Transverse colon (tissue), 4 donors: ENCODE measurements at regions not wholly inside any gene's neighbourhood (a gene's known extent, or its start where the extent isn't known, plus 50 kb on each side); places are given as distances from the start of the nearest gene placed in this dataset.

Source experiments
- DNase-seq: peaks from one replicate; pipeline ENCODE4 v3.0.0-alpha.2; 2019
- H3K27ac ChIP-seq, 4 donors: fragments of 200-600 bp; sonication (generic); 2 replicates each; pipeline ENCODE4 v1.5.1; 2016 to 2018; ENCODE audit warnings: inconsistent platforms in 4 of 4
- H3K27me3 ChIP-seq: fragments of 200-600 bp; sonication (generic); 2 replicates; pipeline ENCODE4 v1.5.1; 2017; ENCODE audit warnings: inconsistent platforms
- H3K36me3 ChIP-seq, 4 donors: fragments of 200-600 bp; sonication (generic); 2 replicates each; pipeline ENCODE4 v1.5.1; 2017 to 2019; ENCODE audit warnings: inconsistent platforms in 4 of 4
- H3K4me1 ChIP-seq, 4 donors: fragments of 200-600 bp; sonication (generic); 2 replicates each; pipeline ENCODE4 v1.5.1; 2017 to 2020; ENCODE audit warnings: inconsistent platforms in 4 of 4
- H3K4me3 ChIP-seq, 4 donors: fragments of 200-600 bp; sonication (generic); 1 replicate in 1 of 4; 2 replicates in 3 of 4; pipeline versions ENCODE4 v1.5.1 to v1.6.1; 2017 to 2019; ENCODE audit warnings: inconsistent platforms in 4 of 4
- H3K9me3 ChIP-seq, 2 donors: fragments of 200-600 bp; sonication (generic); 2 replicates each; pipeline ENCODE4 v1.5.1; 2017 to 2019; ENCODE audit warnings: inconsistent platforms in 2 of 2
- EP300 ChIP-seq: sonication (generic); formaldehyde crosslinking; IDR thresholded peaks from one replicate; pipeline ENCODE4 v1.6.1; 2017; ENCODE audit warnings: antibody characterized with exemption, low read depth
- POLR2A ChIP-seq: fragments of 450-650 bp; IDR thresholded peaks from one replicate; pipeline ENCODE4 v1.6.1; 2016; ENCODE audit warnings: antibody characterized with exemption, mild to moderate bottlenecking, moderate library complexity
- POLR2AphosphoS5 ChIP-seq, 3 donors: sonication (generic); formaldehyde crosslinking; IDR thresholded peaks; one replicate each; pipeline ENCODE4 v1.6.1; 2016; ENCODE audit warnings: antibody characterized with exemption in 3 of 3
- WGBS, 2 donors: methylation state at CpG; one replicate each; pipeline ENCODE4 v1.1.5; 2018; ENCODE audit warnings: low coverage in 1 of 2; 5-methylcytosine and 5-hydroxymethylcytosine counted together
- in situ Hi-C, 4 donors: fragments of 200-750 bp; cut with MboI; loops; one replicate each; pipeline versions ENCODE4 v1.15.0 to v1.15.1; 2017; ENCODE audit warnings: low sequenced_read_pairs in 3 of 4, low pct_ligation_motif_present in 1 of 4, low pct_unique_long_range_greater_than_20kb in 1 of 4
- intact Hi-C: fragments of 100-400 bp; cut with DNase I; formaldehyde crosslinking; loops from one replicate; pipeline ENCODE4 v1.15.1; 2023; ENCODE audit warnings: low total_unique reads
- TF ChIP-seq, protein P1 (sequence below), 5 experiments: fragments of 200-600 bp in 3 of 5; fragments of 450-650 bp in 2 of 5; sonication (generic) in 3 of 5; IDR thresholded peaks; 1 replicate in 2 of 5; 2 replicates in 3 of 5; pipeline ENCODE4 v1.5.1; 2016 to 2017; ENCODE audit warnings: antibody characterized with exemption in 5 of 5, inconsistent platforms in 3 of 5, mild to moderate bottlenecking in 2 of 5, moderate library complexity in 1 of 5

DNA sequence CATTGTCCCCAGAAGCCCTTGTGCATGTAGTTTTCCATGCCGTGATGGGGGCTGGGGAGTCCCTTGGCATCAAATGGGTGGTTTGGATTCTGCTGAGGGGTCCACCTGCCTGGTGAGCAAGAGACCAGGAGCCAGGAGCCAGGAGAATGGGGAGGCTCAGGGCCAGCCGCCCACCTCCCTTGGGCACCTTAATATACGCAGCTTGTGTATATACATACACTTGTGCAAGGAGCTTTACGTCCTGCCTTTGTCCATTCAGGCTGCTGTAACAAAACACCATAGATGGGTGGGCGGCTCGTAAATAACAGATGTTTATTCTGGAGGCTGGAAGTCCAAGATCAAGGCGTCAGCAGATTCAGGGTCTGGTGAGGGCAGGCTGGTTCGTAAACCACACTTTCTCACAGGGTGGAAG, 62.5 kb downstream of the SMIM38 start:
- DNase-seq, result no peak

DNA sequence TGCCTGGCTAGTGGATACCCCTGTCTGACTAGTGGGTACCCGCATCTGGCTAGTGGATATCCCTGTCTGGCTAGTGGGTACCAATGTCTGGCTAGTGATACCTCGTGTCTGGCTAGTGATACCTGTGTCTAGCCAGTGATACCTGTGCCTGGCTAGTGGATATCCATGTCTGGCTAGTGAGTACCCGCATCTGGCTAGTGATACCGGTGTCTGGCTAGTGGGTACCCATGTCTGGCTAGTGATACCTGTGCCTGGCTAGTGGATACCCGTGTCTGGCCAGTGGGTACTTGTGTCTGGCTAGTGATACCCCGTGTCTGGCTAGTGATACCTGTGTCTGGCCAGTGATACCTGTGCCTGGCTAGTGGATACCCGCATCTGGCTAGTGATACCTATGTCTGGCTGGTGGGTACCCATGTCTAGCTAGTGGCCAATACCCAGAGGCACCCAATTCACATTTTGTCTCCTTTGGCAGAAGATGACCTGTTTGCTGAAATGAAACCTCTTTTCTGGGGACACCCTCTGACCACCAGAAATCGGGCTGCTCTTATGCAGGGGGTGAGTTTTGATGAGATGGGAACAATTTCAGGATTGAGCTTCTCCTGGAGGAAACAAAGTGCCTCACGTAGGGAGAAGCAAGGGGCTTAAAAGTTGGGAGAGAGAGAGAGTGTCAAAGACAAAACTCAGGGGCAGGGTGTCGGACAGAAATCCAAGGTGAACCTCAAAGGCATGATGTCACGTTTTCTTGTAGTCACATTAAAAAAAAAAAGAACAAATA, 63.4 kb downstream of the SMIM38 start:
- Histone ChIP-seq H3K4me1 (no peaks in the 10 kb centered on the region), H3K36me3 (no peaks in the 10 kb centered on the region), H3K4me3 (no peak overlapping the region), H3K9me3 (no peaks in the 10 kb centered on the region), H3K27me3 (no peaks in the 10 kb centered on the region), H3K27ac (no peak overlapping the region)
- 71 to 73% methylated on average over 4 to 9 of the region's 11 CpGs for WGBS, 2 donors
- TF ChIP-seq, protein P1, sequence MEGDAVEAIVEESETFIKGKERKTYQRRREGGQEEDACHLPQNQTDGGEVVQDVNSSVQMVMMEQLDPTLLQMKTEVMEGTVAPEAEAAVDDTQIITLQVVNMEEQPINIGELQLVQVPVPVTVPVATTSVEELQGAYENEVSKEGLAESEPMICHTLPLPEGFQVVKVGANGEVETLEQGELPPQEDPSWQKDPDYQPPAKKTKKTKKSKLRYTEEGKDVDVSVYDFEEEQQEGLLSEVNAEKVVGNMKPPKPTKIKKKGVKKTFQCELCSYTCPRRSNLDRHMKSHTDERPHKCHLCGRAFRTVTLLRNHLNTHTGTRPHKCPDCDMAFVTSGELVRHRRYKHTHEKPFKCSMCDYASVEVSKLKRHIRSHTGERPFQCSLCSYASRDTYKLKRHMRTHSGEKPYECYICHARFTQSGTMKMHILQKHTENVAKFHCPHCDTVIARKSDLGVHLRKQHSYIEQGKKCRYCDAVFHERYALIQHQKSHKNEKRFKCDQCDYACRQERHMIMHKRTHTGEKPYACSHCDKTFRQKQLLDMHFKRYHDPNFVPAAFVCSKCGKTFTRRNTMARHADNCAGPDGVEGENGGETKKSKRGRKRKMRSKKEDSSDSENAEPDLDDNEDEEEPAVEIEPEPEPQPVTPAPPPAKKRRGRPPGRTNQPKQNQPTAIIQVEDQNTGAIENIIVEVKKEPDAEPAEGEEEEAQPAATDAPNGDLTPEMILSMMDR (IDR thresholded peaks at IDR 0.05), result no peak
- no peak for TF ChIP-seq POLR2AphosphoS5 (IDR thresholded peaks at IDR 0.05)
- TF ChIP-seq EP300, result no peak
- no peak for TF ChIP-seq POLR2A
- in situ Hi-C loops (no loop called here), intact Hi-C loops (no loop called here)
- DNase-seq, result no peak

More for the DNA sequence above, 62.5 kb downstream of the SMIM38 start:
- Histone ChIP-seq H3K27me3 (no peaks in the 10 kb centered on the region), H3K4me1 (no peaks in the 10 kb centered on the region), H3K36me3 (no peaks in the 10 kb centered on the region), H3K9me3 (no peaks in the 10 kb centered on the region), H3K27ac (no peak overlapping the region), H3K4me3 (no peak overlapping the region)
- WGBS, 2 donors, result 75% methylated on average over 8 of the region's 8 CpGs; no CpG with 5 or more reads in 1 of the 2 donors
- intact Hi-C loops (no loop called here), in situ Hi-C loops (no loop called here)
- TF ChIP-seq, protein P1 (IDR thresholded peaks at IDR 0.05), result no peak
- TF ChIP-seq EP300, result no peak
- TF ChIP-seq POLR2AphosphoS5 (IDR thresholded peaks at IDR 0.05), result no peak
- TF ChIP-seq POLR2A, result no peak

DNA sequence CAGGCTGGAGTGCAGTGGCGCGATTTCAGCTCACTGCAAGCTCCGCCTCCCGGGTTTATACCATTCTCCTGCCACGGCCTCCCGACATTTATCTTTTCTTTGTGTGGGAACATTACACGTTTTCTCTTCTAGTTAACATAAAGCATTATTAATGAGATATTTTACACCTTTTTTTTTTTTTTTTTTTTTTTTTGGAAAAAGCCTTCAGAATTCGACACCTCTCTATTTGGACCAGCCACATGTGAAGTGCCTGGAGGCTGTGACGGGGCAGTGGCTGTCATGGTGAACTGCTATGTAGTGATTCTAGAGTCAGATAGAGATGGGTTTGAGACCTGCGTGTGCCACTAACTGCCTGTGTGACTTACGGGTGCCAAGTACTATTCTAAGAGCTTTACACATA, 64.3 kb downstream of the SMIM38 start:
- Histone ChIP-seq H3K27me3 (no peaks in the 10 kb centered on the region), H3K4me3 (no peak overlapping the region), H3K27ac (no peak overlapping the region), H3K36me3 (no peaks in the 10 kb centered on the region), H3K4me1 (no peaks in the 10 kb centered on the region), H3K9me3 (peaks cover 0 to 2% of the 10 kb centered on the region in 2 donors)
- WGBS, 2 donors, result 65 to 84% methylated on average over 7 to 11 of the region's 11 CpGs
- TF ChIP-seq POLR2AphosphoS5 (IDR thresholded peaks at IDR 0.05) (no peak), EP300 (no peak), POLR2A (no peak)
- TF ChIP-seq, protein P1 (IDR thresholded peaks at IDR 0.05), result no peak
- in situ Hi-C loops (no loop called here), intact Hi-C loops (no loop called here)
- DNase-seq, result no peak

DNA sequence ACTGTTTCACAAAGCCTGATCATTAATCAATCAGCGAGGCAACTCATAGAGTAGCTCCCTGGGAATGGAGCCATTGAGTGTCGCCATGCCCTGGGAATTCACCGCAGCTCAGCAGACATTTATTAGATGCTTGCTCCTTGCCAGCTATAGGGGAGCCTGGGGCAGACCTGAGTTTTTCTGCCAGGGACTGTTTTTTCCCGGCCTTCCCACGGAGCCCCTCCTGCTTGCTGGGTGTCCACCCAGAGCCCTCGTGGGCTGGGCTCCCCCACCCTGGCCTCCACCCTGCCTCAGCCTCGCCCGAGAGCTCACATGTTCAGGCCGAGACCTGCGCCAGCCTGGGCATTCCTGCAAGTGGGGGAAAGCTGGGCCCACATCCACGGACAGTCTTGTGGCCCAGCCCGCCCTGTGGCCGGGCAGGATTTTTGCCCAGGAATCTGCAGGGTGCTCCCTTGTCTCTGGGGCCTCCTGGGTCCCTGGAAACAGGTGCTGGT, 64.9 kb downstream of the SMIM38 start:
- intact Hi-C loops (no loop called here), in situ Hi-C loops (no loop called here)
- no peaks in the 10 kb centered on the region for H3K27me3 ChIP-seq
- no peak overlapping the region for H3K4me3 ChIP-seq
- TF ChIP-seq POLR2AphosphoS5 (IDR thresholded peaks at IDR 0.05) (no peak), POLR2A (no peak), EP300 (no peak)
- TF ChIP-seq, protein P1 (IDR thresholded peaks at IDR 0.05), result no peak
- WGBS, 2 donors, result 82 to 100% methylated on average over 1 to 13 of the region's 13 CpGs
- no peaks in the 10 kb centered on the region for H3K36me3 ChIP-seq
- H3K9me3 ChIP-seq, result peaks cover 0 to 2% of the 10 kb centered on the region in 2 donors
- no peak overlapping the region for H3K27ac ChIP-seq
- no peaks in the 10 kb centered on the region for H3K4me1 ChIP-seq
- no peak for DNase-seq
